GM21381 (cell line): ENCODE measurements at regions not wholly inside any gene's neighbourhood (a gene's known extent, or its start where the extent isn't known, plus 50 kb on each side); places are given as distances from the start of the nearest gene placed in this dataset.
"Not testable (repeated sequence)": the region's sequence is repeated elsewhere in the genome, so short reads cannot be mapped to it uniquely, and the experiment has no call there.

ENCODE experiments used
- ATAC-seq: cut with Tn5 transposase; IDR thresholded peaks from one replicate; pipeline ENCODE4 v1.9.1; 2021; ENCODE audit warnings: mild to moderate bottlenecking, moderate library complexity; ENCODE audit not compliant: unreplicated experiment

DNA sequence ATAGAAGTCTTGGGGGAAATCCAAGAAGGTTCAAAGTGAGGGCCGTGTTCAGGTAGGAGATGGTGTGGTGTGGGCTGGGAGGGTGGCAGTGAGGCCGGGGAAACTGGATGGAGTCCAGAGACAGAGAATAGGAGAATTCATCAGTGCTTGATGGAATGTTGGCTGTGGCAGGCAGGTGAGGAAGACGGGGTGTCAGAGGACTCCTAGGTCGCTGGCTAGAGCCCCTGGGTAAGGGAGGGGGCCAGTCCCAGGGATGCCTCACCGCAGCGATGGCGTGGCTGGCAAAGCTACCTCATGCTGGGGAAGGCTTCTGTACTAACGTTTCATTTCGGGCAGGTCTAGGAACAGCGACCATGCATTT lies 373.0 kb downstream of the RPS24 start:
- ATAC-seq: no peak

DNA sequence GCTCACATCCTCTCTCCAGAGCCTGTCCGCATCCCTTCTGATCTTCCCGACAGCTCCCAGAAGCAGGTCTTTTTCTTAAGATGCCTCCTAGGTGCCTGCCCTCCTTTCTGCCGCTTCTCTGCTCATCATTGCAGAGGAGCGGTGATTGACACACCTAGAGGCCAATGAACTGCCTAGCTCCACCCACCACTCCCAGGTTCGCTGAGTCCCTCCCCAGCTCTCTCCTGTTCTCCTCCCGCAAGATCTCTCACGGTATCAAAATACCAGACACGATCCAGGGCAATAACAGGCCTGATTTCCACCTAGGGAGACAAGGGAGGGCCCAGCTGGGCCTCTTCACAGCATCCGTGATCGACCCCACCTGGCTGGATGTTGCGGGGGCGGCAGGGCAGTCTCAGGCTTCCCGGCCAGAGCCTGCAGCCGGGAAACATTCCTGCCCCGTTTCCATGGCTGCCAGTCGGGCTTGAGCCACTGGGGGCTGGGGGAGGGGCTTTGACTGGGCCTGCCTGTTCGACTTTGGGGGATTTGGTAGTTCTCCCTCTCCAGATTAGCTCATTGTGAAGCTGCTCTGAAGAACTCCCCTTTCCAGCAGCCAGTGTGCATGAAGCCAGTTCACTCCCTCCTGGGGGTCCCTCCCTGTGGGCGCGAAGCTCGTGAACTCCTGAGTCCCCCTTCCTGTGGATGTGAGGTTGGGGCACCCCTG lies 373.5 kb downstream of the RPS24 start:
- ATAC-seq: peak; percentile 70

DNA sequence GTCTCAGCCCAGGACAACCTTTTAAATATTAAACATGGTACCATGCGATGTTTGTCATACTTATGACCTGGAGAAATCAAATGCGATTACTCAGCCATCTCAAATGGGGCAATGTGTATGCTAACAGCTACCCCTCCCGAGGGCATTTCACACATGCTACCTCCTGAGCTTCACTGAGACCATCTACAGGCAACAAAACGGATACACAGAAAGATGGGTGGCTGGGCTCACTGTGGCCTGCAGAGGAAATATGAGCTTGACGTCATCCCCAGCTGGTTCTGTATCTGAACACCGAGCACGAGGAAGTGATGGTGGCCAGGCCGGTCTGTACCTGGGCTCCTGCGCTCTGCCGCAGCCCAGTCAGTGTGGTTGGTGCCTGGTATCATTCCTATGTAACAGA lies 374.3 kb downstream of the RPS24 start:
- ATAC-seq: no peak

DNA sequence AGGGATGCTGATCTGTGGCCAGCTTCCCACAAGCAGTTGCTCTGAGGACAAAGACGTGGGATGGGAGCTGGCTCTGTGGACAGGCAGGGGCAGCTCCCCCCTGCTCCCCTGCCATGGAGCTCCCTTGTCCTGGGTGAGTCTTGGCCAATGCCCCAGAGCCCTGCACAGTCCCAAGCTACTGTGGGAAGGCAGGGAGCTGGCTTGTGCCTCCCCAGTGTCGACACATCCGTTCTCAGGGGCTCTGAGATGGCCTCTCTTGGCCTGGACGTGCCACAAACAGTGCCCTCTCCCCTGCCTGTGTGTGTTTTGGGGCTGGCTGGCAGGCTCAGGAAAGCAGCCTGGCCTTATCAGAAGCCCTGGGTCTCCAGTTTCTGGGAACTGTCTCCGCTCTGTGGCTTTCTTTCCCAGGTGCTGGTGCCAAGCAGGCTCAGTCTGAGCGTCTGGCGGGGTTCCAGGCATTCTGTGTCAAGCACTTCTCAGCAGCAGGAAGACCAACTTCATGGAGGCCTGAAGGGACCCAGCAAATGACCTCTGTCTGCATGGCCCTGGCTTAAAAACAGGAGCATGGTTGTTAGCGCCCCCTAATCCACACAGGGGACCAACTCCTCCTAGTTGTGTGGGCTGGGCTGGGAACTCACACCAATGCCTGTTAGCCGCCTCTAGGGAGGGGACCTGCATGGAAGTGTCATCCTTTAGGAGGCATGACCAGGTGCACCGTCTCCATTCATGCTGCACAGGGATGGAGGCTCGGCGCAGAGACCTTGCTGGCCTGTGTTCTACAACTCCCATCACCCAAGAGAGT lies 375.2 kb downstream of the RPS24 start:
- no peak for ATAC-seq

DNA sequence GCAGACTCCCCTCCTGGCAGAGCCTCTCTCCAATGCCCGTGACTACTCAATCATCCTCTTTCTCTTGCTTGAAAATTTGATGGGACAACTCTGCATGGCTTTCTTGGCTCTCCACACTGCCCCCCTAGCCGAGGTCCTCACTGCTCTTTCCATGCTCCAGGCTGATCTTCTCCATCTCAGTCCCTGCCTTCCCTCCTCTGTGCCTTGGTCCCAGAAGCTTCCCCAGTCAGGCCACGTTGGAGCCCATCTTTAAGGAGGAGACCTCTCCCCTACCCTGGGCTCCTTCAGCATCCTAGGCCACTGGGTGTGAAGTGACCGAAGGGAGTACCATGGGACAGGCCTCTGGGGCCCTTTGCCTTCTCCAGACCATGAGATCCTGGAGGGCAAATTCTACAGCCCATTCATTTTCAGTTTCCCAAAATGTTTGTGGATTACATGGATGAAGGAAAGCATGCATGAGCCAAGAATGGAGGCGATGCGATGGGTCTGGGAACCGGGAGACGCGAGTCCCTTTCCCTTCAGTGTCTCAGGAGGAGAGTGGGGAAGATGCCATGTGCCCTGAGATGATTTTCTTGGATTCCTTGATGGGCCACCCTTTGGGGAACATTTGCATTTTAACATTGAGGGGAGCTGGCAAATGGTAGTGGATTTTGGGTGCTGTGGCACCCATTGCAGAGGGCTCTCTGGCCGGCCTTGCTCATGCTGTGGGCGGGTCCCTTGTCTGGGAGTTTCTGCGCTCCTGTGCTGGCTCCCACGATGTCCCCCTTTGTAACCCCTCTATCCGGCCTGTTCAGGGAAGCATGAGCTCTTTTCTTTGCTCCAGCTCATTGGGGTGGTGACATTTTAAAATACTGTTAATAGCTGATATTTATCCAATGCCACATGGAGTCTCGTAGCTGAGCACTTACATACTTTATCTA lies 376.6 kb downstream of the RPS24 start:
- ATAC-seq: no peak

- no peak for ATAC-seq
These were observed 378.1 kb downstream of the RPS24 start for GRCh38 chr10:78411716-78412115.

DNA sequence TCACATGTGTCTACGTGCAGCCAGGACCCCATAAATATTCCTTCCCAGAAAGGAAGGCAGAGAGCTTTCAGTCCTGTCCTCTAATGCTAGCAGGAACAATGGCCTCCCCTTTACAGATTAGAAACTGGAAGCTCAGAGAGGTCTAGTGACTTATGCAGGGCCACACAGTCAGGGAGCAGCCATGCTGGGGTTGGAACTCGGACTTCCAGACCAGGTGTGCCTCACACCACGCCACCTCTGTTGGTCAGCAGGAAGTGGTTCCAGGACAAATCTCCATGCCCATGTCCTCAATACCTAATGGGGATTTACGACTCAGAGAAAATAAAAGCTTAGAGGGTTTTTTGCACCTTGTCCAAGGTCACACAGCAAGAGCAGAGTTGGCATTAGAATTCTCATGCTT lies 378.9 kb downstream of the RPS24 start:
- no peak for ATAC-seq

- no peak for ATAC-seq
These were observed 379.7 kb downstream of the RPS24 start for GRCh38 chr10:78413076-78414055.

DNA sequence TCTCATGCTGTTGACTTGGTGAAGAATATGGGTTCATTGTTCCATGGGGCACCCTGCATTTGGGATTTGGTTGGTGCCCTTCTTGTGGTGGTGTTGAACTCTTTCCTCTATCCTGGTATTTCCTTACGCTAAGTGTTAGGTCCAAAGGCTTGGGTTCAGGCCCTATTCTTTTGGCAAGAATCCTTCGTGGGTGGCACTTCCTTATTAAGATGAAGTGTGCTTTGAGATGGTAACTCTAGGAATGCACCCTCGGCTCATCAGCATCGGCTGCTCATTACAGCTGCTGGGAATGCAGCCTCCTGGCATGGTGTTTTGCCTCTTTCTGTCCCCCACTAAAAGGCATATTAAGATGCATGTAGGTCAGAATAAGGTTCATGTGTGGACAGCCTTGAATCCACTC lies 380.7 kb downstream of the RPS24 start:
- no peak for ATAC-seq

GRCh38 chr10:78415111-78415510 lies 381.4 kb downstream of the RPS24 start:
- ATAC-seq: no peak

GRCh38 chr10:78416031-78417011 lies 382.7 kb downstream of the RPS24 start:
- no peak for ATAC-seq

- no peak for ATAC-seq
These were observed 384.0 kb downstream of the RPS24 start for GRCh38 chr10:78417425-78418370.

DNA sequence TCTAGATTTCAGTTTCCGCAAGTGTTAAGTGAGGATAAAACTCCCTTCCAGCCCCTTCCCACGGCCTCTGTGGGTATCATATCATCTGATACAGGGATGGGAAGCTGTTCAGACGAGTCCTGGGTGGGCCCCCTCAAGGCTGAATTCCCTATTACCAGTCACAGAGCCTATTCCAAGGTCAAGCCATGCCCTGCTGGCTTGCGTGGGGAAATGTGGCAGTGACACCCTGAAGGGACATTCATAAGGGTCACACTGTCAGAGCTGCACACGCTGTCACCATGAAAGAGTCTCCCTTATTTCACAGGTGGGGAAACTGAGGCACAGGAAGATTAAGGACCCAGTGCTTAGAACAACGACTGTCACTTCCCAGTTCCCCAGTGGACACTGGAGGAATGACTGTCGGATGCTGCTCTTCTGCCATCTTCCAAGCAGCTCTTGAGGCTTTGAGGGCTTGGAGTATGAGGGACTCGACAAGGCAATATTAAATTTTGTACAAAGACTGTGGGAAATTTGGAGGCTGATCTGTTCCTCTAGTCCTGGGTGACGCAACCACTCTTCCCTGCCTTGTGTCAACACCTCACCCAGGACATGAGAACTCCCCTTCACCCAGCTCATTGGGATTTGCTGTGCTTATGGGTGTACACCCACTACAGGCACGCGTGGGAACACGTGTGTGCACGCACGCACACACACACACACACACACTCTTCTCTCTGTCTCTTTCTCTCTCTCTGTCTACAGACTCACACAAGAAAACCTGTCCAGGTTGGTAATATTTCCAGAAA lies 386.0 kb downstream of the RPS24 start:
- ATAC-seq: no peak

- no peak for ATAC-seq
These were observed 387.5 kb downstream of the RPS24 start for GRCh38 chr10:78420946-78421735.

DNA sequence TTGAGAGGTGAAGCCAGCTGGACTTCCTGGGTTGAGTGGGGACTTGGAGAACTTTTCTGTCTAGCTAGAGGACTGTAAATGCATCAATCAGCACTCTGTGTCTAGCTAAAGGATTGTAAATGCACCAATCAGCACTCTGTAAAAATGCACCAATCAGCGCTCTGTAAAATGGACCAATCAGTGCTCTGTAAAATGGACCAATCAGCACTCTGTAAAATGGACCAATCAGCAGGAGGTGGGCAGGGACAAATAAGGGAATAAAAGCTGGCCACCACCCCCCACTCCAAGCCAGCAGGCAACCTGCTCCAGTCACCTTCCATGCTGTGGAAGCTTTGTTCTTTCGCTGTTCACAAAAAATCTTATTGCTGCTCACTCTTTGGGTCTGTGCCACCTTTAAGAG lies 390.4 kb downstream of the RPS24 start:
- ATAC-seq: not testable (repeated sequence)

DNA sequence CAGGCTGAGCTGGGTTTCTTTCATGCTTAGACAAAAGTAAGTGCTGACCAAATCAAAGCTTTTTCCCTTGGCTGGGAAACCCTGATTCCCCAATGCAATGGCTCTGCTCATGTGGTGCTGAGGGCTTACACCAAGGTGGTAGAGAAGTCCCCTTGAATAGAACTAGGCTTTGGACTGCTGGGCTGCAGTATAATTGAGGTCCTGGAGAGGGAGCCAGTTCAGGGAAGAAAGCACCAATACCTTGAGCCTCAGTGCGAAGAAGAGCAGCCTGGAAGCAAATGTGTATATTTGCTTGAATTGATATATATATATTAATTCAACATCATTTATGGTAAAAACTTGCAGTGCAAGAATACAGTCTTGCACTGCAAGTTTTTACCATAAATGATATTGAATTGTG lies 391.1 kb downstream of the RPS24 start:
- no peak for ATAC-seq
